GM23338 (cell line): ENCODE measurements at regions not wholly inside any gene's neighbourhood (a gene's known extent, or its start where the extent isn't known, plus 50 kb on each side); places are given as distances from the start of the nearest gene placed in this dataset.

Source experiments
- ATAC-seq: fragments of 200-7000 bp; cut with Tn5 transposase; 3 replicates; pipeline ENCODE4 v1.9.1; 2020
- DNase-seq: peaks from one replicate; pipeline ENCODE4 v3.0.0-alpha.2; 2015; ENCODE audit warnings: low spot score
- H2AFZ ChIP-seq: fragments of 200-600 bp; sonication (generic); 2 replicates; pipeline ENCODE4 v1.8.0; 2016; ENCODE audit warnings: antibody characterized with exemption, mild to moderate bottlenecking, moderate library complexity
- H3F3A ChIP-seq: fragments of 200-600 bp; sonication (generic); replicated peaks from 2 replicates; pipeline ENCODE4 v1.8.0; 2017; ENCODE audit warnings: antibody characterized with exemption, mixed run types, low read depth
- H3K27ac ChIP-seq: fragments of 200-600 bp; sonication (generic); 2 replicates; pipeline ENCODE4 v1.6.1; 2016; ENCODE audit warnings: low read depth
- H3K27me3 ChIP-seq: fragments of 200-600 bp; sonication (generic); 2 replicates; pipeline ENCODE4 v1.8.0; 2016; ENCODE audit warnings: mild to moderate bottlenecking, mixed run types, moderate library complexity; ENCODE audit not compliant: insufficient read depth
- H3K36me3 ChIP-seq: fragments of 200-600 bp; sonication (generic); 2 replicates; pipeline ENCODE4 v1.8.0; 2016; ENCODE audit warnings: mild to moderate bottlenecking; ENCODE audit not compliant: insufficient read depth
- H3K4me1 ChIP-seq: fragments of 200-600 bp; sonication (generic); 2 replicates; pipeline ENCODE4 v1.8.0; 2016; ENCODE audit warnings: mild to moderate bottlenecking, moderate library complexity; ENCODE audit not compliant: insufficient read depth
- H3K4me2 ChIP-seq: fragments of 200-600 bp; sonication (generic); 2 replicates; pipeline ENCODE4 v1.7.1; 2017; ENCODE audit warnings: mixed run types
- H3K4me3 ChIP-seq: fragments of 200-600 bp; sonication (generic); 2 replicates; pipeline ENCODE4 v1.6.1; 2016; ENCODE audit warnings: mixed run types
- H3K79me2 ChIP-seq: fragments of 200-600 bp; sonication (generic); replicated peaks from 2 replicates; pipeline ENCODE4 v1.8.0; 2017; ENCODE audit warnings: mild to moderate bottlenecking; ENCODE audit not compliant: insufficient read depth
- H3K9me2 ChIP-seq: fragments of 200-600 bp; sonication (generic); 2 replicates; pipeline ENCODE4 v1.8.0; 2017; ENCODE audit not compliant: insufficient read depth
- H4K20me1 ChIP-seq: fragments of 200-600 bp; sonication (generic); replicated peaks from 2 replicates; pipeline ENCODE4 v1.8.0; 2017; ENCODE audit warnings: mild to moderate bottlenecking; ENCODE audit not compliant: insufficient read depth
- H3K27ac Mint-ChIP-seq: 2 replicates; pipeline ENCODE4 v1.8.0; 2020; ENCODE audit warnings: inconsistent platforms, mild to moderate bottlenecking, moderate library complexity, mixed read lengths
- H3K27me3 Mint-ChIP-seq: 3 replicates; pipeline ENCODE4 v1.8.0; 2022; ENCODE audit warnings: low read depth, mild to moderate bottlenecking, moderate library complexity, mixed read lengths, inconsistent platforms; ENCODE audit not compliant: insufficient read depth, poor library complexity
- H3K36me3 Mint-ChIP-seq: 3 replicates; pipeline ENCODE4 v1.8.0; 2021; ENCODE audit warnings: low read depth, mild to moderate bottlenecking, inconsistent platforms, moderate library complexity, mixed read lengths
- H3K4me1 Mint-ChIP-seq: 3 replicates; pipeline ENCODE4 v1.8.0; 2020; ENCODE audit warnings: mild to moderate bottlenecking, inconsistent platforms, mixed read lengths
- H3K4me3 Mint-ChIP-seq: 3 replicates; pipeline ENCODE4 v1.8.0; 2021; ENCODE audit warnings: moderate library complexity, mild to moderate bottlenecking, inconsistent platforms, mixed read lengths
- H3K9me3 Mint-ChIP-seq: 3 replicates; pipeline ENCODE4 v1.8.0; 2020; ENCODE audit warnings: moderate library complexity, mild to moderate bottlenecking, inconsistent platforms, mixed read lengths
- CREB1 ChIP-seq: fragments of 250-450 bp; sonication (Bioruptor Pico); IDR thresholded peaks from 2 replicates; pipeline ENCODE4 v1.5.0; 2020; ENCODE audit warnings: low read depth, mild to moderate bottlenecking, moderate library complexity
- EZH2 ChIP-seq: fragments of 200-600 bp; sonication (generic); IDR thresholded peaks from one replicate; pipeline ENCODE4 v1.8.0; 2017; ENCODE audit warnings: antibody characterized with exemption, mild to moderate bottlenecking, low read depth; ENCODE audit not compliant: unreplicated experiment
- EZH2phosphoT487 ChIP-seq: fragments of 200-600 bp; sonication (generic); IDR thresholded peaks from one replicate; pipeline ENCODE4 v1.8.1; 2018; ENCODE audit warnings: antibody characterized with exemption; ENCODE audit not compliant: unreplicated experiment
- JUNB ChIP-seq: IDR thresholded peaks from one replicate; pipeline ENCODE4 v1.6.1; 2016; ENCODE audit warnings: antibody characterized with exemption; ENCODE audit not compliant: unreplicated experiment
- NANOG ChIP-seq: IDR thresholded peaks from 2 replicates; pipeline ENCODE4 v1.6.1; 2016; ENCODE audit warnings: antibody characterized with exemption, borderline replicate concordance
- POLR2AphosphoS5 ChIP-seq: IDR thresholded peaks from 2 replicates; pipeline ENCODE4 v1.6.1; 2016; ENCODE audit warnings: antibody characterized with exemption, low read depth
- STAT1 ChIP-seq: IDR thresholded peaks from one replicate; pipeline ENCODE4 v1.6.1; 2016; ENCODE audit warnings: antibody characterized with exemption; ENCODE audit not compliant: unreplicated experiment
- ZNF114 ChIP-seq: fragments of 250-450 bp; sonication (Bioruptor Pico); IDR thresholded peaks from 2 replicates; pipeline ENCODE4 v1.5.0; 2020; ENCODE audit warnings: mild to moderate bottlenecking, moderate library complexity
- ZNF331 ChIP-seq: fragments of 250-450 bp; sonication (Bioruptor Pico); IDR thresholded peaks from 2 replicates; pipeline ENCODE4 v1.5.0; 2020; ENCODE audit warnings: low read depth, mild to moderate bottlenecking, moderate library complexity
- TF ChIP-seq, protein P1 (sequence below), 2 experiments: fragments of 200-600 bp in 1 of 2; sonication (generic) in 1 of 2; conservative IDR thresholded peaks; 2 replicates each; pipeline versions ENCODE4 v1.5.1 to v1.6.1; 2016 to 2017; ENCODE audit warnings: antibody characterized with exemption in 2 of 2, low read depth in 2 of 2, mild to moderate bottlenecking in 2 of 2, moderate library complexity in 1 of 2
- TF ChIP-seq, protein P2 (sequence below): IDR thresholded peaks from one replicate; pipeline ENCODE4 v1.6.1; 2018; ENCODE audit warnings: antibody characterized with exemption; ENCODE audit not compliant: unreplicated experiment

DNA sequence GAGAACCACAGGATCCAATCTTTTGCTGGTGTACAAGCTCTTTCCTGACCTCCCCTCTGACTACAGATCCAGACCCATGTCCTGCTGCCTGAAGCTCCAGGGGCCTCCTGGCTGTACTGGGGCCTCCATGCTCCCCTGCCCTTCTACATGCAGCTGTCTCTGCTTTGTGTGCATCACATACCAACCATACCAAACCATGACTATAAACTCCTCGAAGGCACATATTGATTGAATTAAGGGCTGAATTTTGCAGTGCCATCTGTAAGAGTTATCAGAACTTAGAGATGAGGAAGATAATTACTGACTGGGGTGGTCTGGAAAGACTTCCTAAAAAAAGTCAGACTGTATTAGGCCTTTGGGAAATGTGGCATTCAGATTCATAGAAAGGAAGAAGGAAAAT, 139.9 kb upstream of the CXCR4 start:
- Histone ChIP-seq H4K20me1 (no peaks in the 10 kb centered on the region), H2AFZ (no peak overlapping the region), H3K4me2 (no peak overlapping the region), H3K4me3 (no peak overlapping the region), H3F3A (no peaks in the 10 kb centered on the region), H3K27me3 (no peaks in the 10 kb centered on the region), H3K36me3 (no peaks in the 10 kb centered on the region), H3K79me2 (no peaks in the 10 kb centered on the region), H3K27ac (no peak overlapping the region), H3K4me1 (no peaks in the 10 kb centered on the region), H3K9me2 (0 out of 2 replicates have a peak, but pooled peaks cover 6% of the 10 kb centered on the region)
- Mint-ChIP-seq H3K27ac (no peak overlapping the region), H3K9me3 (no peaks in the 10 kb centered on the region), H3K27me3 (no peaks in the 10 kb centered on the region), H3K4me3 (no peak overlapping the region), H3K4me1 (no peaks in the 10 kb centered on the region), H3K36me3 (no peaks in the 10 kb centered on the region)
- TF ChIP-seq EZH2 = no peak
- TF ChIP-seq ZNF331 (CRISPR knock-in tag) = no peak
- no peak for TF ChIP-seq POLR2AphosphoS5
- DNase-seq (no peak), ATAC-seq (no peak)

DNA sequence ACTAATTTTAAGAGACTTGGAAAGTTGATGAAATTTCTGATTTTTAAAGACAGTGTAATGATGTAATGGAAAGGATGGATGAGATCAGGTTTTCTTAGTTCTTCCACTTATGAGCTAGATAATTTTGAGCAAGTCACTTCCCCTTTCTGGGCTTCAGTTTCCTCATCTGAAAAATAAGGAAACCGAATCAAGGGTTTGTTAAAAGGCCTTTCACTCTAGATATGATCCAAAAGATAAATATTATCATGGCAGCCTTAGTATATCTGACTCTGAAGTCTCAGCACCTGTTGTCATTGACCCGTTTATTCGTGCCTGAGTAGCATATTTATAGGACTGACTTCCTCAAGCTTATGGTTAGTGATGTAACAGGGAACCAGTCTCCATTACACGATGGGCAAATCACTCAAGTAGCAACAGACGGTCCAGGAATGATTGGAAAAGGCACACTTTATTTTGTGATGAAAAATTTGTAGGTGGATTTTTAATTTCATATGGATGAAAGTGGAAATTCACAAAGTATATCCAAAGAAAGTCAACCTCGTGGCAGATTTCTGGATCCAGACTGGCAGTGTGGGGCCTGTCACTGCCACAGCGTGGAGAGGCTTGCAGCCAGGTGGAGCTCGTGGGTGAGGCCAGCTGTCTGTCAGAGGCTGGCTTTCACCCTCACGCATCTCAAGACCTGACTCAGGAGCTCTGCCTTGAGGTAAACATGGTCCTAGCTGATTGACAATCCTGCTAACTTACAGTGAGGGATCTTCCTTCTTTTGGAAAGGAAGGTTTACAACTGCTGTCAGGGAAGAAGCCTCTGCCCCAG, 137.9 kb upstream of the CXCR4 start:
- H3K36me3 Mint-ChIP-seq = no peaks in the 10 kb centered on the region
- H3K27ac Mint-ChIP-seq = no peak overlapping the region
- Histone ChIP-seq H3K27ac (no peak overlapping the region), H3K4me3 (no peak overlapping the region), H4K20me1 (no peaks in the 10 kb centered on the region), H3F3A (no peaks in the 10 kb centered on the region), H2AFZ (no peak overlapping the region), H3K9me2 (0 out of 2 replicates have a peak, but pooled peaks cover 9% of the 10 kb centered on the region), H3K4me2 (no peak overlapping the region), H3K79me2 (no peaks in the 10 kb centered on the region), H3K4me1 (no peaks in the 10 kb centered on the region), H3K36me3 (no peaks in the 10 kb centered on the region), H3K27me3 (no peaks in the 10 kb centered on the region)
- no peak for ATAC-seq
- peaks cover 3% of the 10 kb centered on the region for H3K27me3 Mint-ChIP-seq
- TF ChIP-seq ZNF114 (CRISPR knock-in tag) = no peak
- TF ChIP-seq, protein P1, sequence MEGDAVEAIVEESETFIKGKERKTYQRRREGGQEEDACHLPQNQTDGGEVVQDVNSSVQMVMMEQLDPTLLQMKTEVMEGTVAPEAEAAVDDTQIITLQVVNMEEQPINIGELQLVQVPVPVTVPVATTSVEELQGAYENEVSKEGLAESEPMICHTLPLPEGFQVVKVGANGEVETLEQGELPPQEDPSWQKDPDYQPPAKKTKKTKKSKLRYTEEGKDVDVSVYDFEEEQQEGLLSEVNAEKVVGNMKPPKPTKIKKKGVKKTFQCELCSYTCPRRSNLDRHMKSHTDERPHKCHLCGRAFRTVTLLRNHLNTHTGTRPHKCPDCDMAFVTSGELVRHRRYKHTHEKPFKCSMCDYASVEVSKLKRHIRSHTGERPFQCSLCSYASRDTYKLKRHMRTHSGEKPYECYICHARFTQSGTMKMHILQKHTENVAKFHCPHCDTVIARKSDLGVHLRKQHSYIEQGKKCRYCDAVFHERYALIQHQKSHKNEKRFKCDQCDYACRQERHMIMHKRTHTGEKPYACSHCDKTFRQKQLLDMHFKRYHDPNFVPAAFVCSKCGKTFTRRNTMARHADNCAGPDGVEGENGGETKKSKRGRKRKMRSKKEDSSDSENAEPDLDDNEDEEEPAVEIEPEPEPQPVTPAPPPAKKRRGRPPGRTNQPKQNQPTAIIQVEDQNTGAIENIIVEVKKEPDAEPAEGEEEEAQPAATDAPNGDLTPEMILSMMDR (conservative IDR thresholded peaks at IDR 0.05; ENCODE audit: low read depth in 2 of 2) = peak in 1 of 2 experiments; percentile 20; a peak in 1 of 4 replicates
- no peaks in the 10 kb centered on the region; the same call in 2 of the 3 replicates for H3K9me3 Mint-ChIP-seq
- H3K4me1 Mint-ChIP-seq = no peaks in the 10 kb centered on the region
- H3K4me3 Mint-ChIP-seq = no peak overlapping the region
- DNase-seq = no peak

DNA sequence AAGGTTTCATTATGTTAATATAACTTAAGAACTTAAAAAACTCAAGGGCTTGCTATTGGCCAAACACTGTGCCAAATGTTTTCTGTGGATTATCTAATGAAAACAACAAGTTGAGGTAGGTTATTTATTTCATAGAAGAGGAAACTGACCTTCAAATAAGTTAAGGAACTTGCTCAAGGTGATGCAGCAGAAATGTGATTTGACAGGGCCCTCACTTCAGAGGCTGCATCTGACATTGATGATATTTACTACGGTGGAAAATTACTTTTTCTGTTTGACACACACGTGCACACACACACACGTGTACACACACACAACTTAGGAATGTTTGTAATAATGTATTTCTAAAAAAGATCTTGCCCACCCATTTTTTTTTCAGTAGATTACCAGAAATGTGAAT, 137.2 kb upstream of the CXCR4 start:
- Mint-ChIP-seq H3K9me3 (no peaks in the 10 kb centered on the region; the same call in 2 of the 3 replicates), H3K27me3 (peaks cover 3% of the 10 kb centered on the region)
- no peak overlapping the region for H2AFZ ChIP-seq
- TF ChIP-seq ZNF114 (CRISPR knock-in tag) (no peak), STAT1 (no peak), JUNB (no peak), CREB1 (CRISPR knock-in tag) (no peak), EZH2 (no peak), EZH2phosphoT487 (no peak), NANOG (no peak)
- TF ChIP-seq, protein P1 (conservative IDR thresholded peaks at IDR 0.05; ENCODE audit: low read depth in 2 of 2) = no peak
- TF ChIP-seq, protein P2, sequence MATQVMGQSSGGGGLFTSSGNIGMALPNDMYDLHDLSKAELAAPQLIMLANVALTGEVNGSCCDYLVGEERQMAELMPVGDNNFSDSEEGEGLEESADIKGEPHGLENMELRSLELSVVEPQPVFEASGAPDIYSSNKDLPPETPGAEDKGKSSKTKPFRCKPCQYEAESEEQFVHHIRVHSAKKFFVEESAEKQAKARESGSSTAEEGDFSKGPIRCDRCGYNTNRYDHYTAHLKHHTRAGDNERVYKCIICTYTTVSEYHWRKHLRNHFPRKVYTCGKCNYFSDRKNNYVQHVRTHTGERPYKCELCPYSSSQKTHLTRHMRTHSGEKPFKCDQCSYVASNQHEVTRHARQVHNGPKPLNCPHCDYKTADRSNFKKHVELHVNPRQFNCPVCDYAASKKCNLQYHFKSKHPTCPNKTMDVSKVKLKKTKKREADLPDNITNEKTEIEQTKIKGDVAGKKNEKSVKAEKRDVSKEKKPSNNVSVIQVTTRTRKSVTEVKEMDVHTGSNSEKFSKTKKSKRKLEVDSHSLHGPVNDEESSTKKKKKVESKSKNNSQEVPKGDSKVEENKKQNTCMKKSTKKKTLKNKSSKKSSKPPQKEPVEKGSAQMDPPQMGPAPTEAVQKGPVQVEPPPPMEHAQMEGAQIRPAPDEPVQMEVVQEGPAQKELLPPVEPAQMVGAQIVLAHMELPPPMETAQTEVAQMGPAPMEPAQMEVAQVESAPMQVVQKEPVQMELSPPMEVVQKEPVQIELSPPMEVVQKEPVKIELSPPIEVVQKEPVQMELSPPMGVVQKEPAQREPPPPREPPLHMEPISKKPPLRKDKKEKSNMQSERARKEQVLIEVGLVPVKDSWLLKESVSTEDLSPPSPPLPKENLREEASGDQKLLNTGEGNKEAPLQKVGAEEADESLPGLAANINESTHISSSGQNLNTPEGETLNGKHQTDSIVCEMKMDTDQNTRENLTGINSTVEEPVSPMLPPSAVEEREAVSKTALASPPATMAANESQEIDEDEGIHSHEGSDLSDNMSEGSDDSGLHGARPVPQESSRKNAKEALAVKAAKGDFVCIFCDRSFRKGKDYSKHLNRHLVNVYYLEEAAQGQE = no peak

More for the DNA sequence above, 137.2 kb upstream of the CXCR4 start:
- H3K4me1 ChIP-seq = no peaks in the 10 kb centered on the region
- H3K4me3 ChIP-seq = no peak overlapping the region
- no peak overlapping the region for H3K4me2 ChIP-seq
- Mint-ChIP-seq H3K36me3 (no peaks in the 10 kb centered on the region), H3K27ac (no peak overlapping the region), H3K4me3 (no peak overlapping the region), H3K4me1 (no peaks in the 10 kb centered on the region)
- H3K36me3 ChIP-seq = no peaks in the 10 kb centered on the region
- H3K9me2 ChIP-seq = peaks cover 15% of the 10 kb centered on the region; the same call in 1 of the 2 replicates
- ATAC-seq (no peak), DNase-seq (no peak)
- H3K27ac ChIP-seq = no peak overlapping the region
- no peaks in the 10 kb centered on the region for H4K20me1 ChIP-seq
- no peaks in the 10 kb centered on the region for H3K79me2 ChIP-seq
- H3F3A ChIP-seq = no peaks in the 10 kb centered on the region
- no peaks in the 10 kb centered on the region for H3K27me3 ChIP-seq
